Astrocyte of the cerebellum (primary cell): ENCODE measurements at regions not wholly inside any gene's neighbourhood (a gene's known extent, or its start where the extent isn't known, plus 50 kb on each side); places are given as distances from the start of the nearest gene placed in this dataset.

Experiments used
- DNase-seq: peaks from one replicate; pipeline ENCODE4 v3.0.0-alpha.2; 2011; ENCODE audit warnings: low read depth
- H3K4me3 ChIP-seq: 2 replicates; pipeline ENCODE4 v1.5.1; 2011; ENCODE audit warnings: mild to moderate bottlenecking, low read depth, low read length, moderate library complexity
- CTCF ChIP-seq: IDR thresholded peaks from 2 replicates; pipeline ENCODE4 v1.5.1; 2012; ENCODE audit warnings: low read length, low read depth, moderate library complexity, mild to moderate bottlenecking; ENCODE audit errors: missing control alignments
- in situ Hi-C: cut with HindIII; loops from 2 replicates; pipeline ENCODE4 v1.10.0; 2017; ENCODE audit warnings: low sequenced_read_pairs

- no peak for TF ChIP-seq CTCF
- in situ Hi-C loops: no loop called here
- H3K4me3 ChIP-seq: no peak overlapping the region
- DNase-seq: no peak
These were observed 83.6 kb upstream of the PITX1 start for GRCh38 chr5:135117590-135117989.

GRCh38 chr5:135116160-135116561, 82.1 kb upstream of the PITX1 start:
- no peak for DNase-seq
- TF ChIP-seq CTCF: no peak
- in situ Hi-C loops: no loop called here
- H3K4me3 ChIP-seq: no peak overlapping the region

GRCh38 chr5:135115591-135115990, 81.6 kb upstream of the PITX1 start:
- in situ Hi-C loops: no loop called here
- no peak for TF ChIP-seq CTCF
- no peak overlapping the region for H3K4me3 ChIP-seq
- DNase-seq: no peak

GRCh38 chr5:135114759-135115158, 80.7 kb upstream of the PITX1 start:
- H3K4me3 ChIP-seq: no peak overlapping the region
- in situ Hi-C loops: no loop called here
- DNase-seq: no peak
- TF ChIP-seq CTCF: no peak

GRCh38 chr5:135112008-135112725, 78.1 kb upstream of the PITX1 start:
- no peak for TF ChIP-seq CTCF
- in situ Hi-C loops: no loop called here
- no peak overlapping the region for H3K4me3 ChIP-seq
- DNase-seq: no peak

GRCh38 chr5:135110785-135111596, 77.0 kb upstream of the PITX1 start:
- no peak for DNase-seq
- TF ChIP-seq CTCF: no peak
- H3K4me3 ChIP-seq: no peak overlapping the region
- in situ Hi-C loops: no loop called here
